Upper lobe of left lung (tissue), 6 donors: ENCODE measurements at regions not wholly inside any gene's neighbourhood (a gene's known extent, or its start where the extent isn't known, plus 50 kb on each side); places are given as distances from the start of the nearest gene placed in this dataset.

Experiments
- ATAC-seq, 2 donors: fragments of 200-7000 bp; cut with Tn5 transposase; one replicate each; pipeline ENCODE4 v1.9.1; 2022; ENCODE audit warnings: mild to moderate bottlenecking in 2 of 2, moderate library complexity in 2 of 2; ENCODE audit not compliant: low FRiP score in 2 of 2
- DNase-seq, 2 donors: peaks; one replicate each; pipeline ENCODE4 v3.0.0-alpha.2; 2019 to 2020
- H3K27ac ChIP-seq, 4 donors: fragments of 200-600 bp; sonication (generic); one replicate each; pipeline ENCODE4 v1.5.1; 2016 to 2019
- H3K27me3 ChIP-seq, 4 donors: fragments of 200-600 bp; sonication (generic); one replicate each; pipeline ENCODE4 v1.5.1; 2017 to 2019
- H3K36me3 ChIP-seq, 4 donors: fragments of 200-600 bp; sonication (generic); one replicate each; pipeline ENCODE4 v1.5.1; 2016 to 2019
- H3K4me1 ChIP-seq, 4 donors: fragments of 200-600 bp; sonication (generic); one replicate each; pipeline ENCODE4 v1.5.1; 2018 to 2019
- H3K4me3 ChIP-seq, 4 donors: fragments of 200-600 bp; sonication (generic); one replicate each; pipeline ENCODE4 v1.5.1; 2017 to 2019; ENCODE audit warnings: mild to moderate bottlenecking in 2 of 4, moderate library complexity in 1 of 4
- H3K9me3 ChIP-seq, 4 donors: fragments of 200-600 bp; sonication (generic); one replicate each; pipeline ENCODE4 v1.5.1; 2018 to 2019
- EP300 ChIP-seq, 4 donors: sonication (generic); formaldehyde crosslinking; IDR thresholded peaks; one replicate each; pipeline ENCODE4 v1.5.1; 2017; ENCODE audit warnings: antibody characterized with exemption in 4 of 4, control low read depth in 2 of 4
- POLR2A ChIP-seq, 4 donors: fragments of 450-650 bp; IDR thresholded peaks; one replicate each; pipeline ENCODE4 v1.5.1; 2016 to 2017; ENCODE audit warnings: antibody characterized with exemption in 4 of 4, mild to moderate bottlenecking in 2 of 4
- POLR2AphosphoS5 ChIP-seq, 2 donors: sonication (generic); formaldehyde crosslinking; IDR thresholded peaks; one replicate each; pipeline ENCODE4 v1.5.1; 2017; ENCODE audit warnings: antibody characterized with exemption in 2 of 2
- WGBS, 2 donors: methylation state at CpG; one replicate each; pipeline ENCODE4 v1.1.5; 2017 to 2018; 5-methylcytosine and 5-hydroxymethylcytosine counted together
- TF ChIP-seq, protein P1 (sequence below), 6 experiments: fragments of 450-650 bp in 4 of 6; fragments of 200-600 bp in 2 of 6; sonication (generic) in 2 of 6; IDR thresholded peaks; one replicate each; pipeline ENCODE4 v1.5.1; 2016 to 2019; ENCODE audit warnings: antibody characterized with exemption in 6 of 6
- donor health status: DM: no; HTN: no; CAD: no; lungs with moderate emphysema.
- donor health status: DM: no; HTN: yes; CAD: no; lungs with severe emphysema.

DNA sequence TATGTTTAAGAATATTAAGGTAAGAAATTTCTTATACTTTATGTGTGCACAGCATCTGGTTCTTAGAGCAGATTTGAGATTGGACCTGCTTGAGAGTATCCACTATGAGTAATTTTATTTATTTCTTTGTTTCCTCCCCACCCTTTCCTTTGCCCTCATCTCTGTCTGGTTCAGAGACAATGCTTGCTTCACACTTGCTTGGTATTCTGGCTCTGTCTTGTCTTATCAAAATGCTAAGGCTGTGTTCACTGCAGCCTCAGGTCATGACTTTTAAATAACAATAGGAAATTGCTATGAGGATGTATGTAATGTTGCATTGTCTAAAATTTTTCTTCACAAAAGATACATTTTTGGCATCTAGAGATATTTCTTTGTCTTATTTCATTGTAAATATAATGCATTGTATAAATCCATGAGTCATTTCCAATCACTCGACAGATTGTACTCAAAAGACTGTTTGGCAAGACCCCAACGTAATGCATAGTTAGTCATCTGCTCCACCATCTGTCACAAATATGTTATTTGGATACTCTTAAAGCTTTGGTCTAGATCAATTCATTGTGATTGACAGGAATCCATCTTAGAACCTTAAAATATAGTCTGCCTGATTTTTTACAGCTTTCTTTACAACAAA is 395.7 kb downstream of the AASDHPPT start:
- peaks cover 0 to 8% (median 3%) of the 10 kb centered on the region in 4 donors for H3K9me3 ChIP-seq
- DNase-seq (no peak), ATAC-seq (no peak)
- 57 to 65% methylated on average over 2 of the region's 2 CpGs for WGBS, 2 donors
- peak in 1 of 4 donors; percentile 46 for TF ChIP-seq EP300 (IDR thresholded peaks at IDR 0.05)
- TF ChIP-seq, protein P1, sequence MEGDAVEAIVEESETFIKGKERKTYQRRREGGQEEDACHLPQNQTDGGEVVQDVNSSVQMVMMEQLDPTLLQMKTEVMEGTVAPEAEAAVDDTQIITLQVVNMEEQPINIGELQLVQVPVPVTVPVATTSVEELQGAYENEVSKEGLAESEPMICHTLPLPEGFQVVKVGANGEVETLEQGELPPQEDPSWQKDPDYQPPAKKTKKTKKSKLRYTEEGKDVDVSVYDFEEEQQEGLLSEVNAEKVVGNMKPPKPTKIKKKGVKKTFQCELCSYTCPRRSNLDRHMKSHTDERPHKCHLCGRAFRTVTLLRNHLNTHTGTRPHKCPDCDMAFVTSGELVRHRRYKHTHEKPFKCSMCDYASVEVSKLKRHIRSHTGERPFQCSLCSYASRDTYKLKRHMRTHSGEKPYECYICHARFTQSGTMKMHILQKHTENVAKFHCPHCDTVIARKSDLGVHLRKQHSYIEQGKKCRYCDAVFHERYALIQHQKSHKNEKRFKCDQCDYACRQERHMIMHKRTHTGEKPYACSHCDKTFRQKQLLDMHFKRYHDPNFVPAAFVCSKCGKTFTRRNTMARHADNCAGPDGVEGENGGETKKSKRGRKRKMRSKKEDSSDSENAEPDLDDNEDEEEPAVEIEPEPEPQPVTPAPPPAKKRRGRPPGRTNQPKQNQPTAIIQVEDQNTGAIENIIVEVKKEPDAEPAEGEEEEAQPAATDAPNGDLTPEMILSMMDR (IDR thresholded peaks at IDR 0.05): no peak
- peak overlapping the region in 1 of 4 donors; percentile 3 for H3K27ac ChIP-seq
- no peaks in the 10 kb centered on the region for H3K27me3 ChIP-seq
- H3K4me1 ChIP-seq: peaks cover 0 to 10% (median 9%) of the 10 kb centered on the region in 4 donors
- no peaks in the 10 kb centered on the region for H3K36me3 ChIP-seq
- no peak overlapping the region for H3K4me3 ChIP-seq

- no peaks in the 10 kb centered on the region for H3K27me3 ChIP-seq
- no peaks in the 10 kb centered on the region for H3K36me3 ChIP-seq
- 85 to 88% methylated on average over 2 of the region's 2 CpGs for WGBS, 2 donors
- no peak for DNase-seq
- no peak for ATAC-seq
- H3K4me1 ChIP-seq: peaks cover 0 to 10% (median 9%) of the 10 kb centered on the region in 4 donors
- H3K27ac ChIP-seq: no peak overlapping the region
- TF ChIP-seq POLR2A (IDR thresholded peaks at IDR 0.05): no peak
- TF ChIP-seq, protein P1 (IDR thresholded peaks at IDR 0.05): no peak
- no peak overlapping the region for H3K4me3 ChIP-seq
- peaks cover 0 to 8% (median 3%) of the 10 kb centered on the region in 4 donors for H3K9me3 ChIP-seq
Observed at GRCh38 chr11:106474274-106474673, 396.8 kb downstream of the AASDHPPT start.

DNA sequence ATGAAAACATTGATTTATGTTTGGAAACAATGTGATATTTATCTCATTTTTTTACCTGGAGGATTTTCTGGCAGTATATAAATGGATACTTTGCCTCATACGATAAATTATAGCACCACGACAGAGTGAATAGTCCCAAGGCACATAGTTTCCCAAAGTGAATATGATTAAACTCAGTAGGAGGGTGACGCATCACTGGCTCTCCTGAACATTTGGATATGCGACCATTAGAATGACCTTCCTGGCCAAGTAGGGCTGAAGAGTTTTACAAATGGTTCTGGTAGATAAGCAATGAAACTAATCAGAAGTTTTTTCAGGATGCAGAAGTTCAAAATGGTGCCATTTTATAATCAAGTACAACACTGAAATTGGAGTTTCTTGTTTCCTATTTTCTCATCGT is 397.7 kb downstream of the AASDHPPT start:
- ATAC-seq: no peak
- Histone ChIP-seq H3K27ac (no peak overlapping the region), H3K9me3 (peaks cover 0 to 8% (median 3%) of the 10 kb centered on the region in 4 donors), H3K4me3 (no peak overlapping the region), H3K4me1 (peaks cover 0 to 10% (median 9%) of the 10 kb centered on the region in 4 donors), H3K27me3 (no peaks in the 10 kb centered on the region), H3K36me3 (no peaks in the 10 kb centered on the region)
- WGBS, 2 donors: 93 to 94% methylated on average over 5 of the region's 5 CpGs
- TF ChIP-seq POLR2AphosphoS5 (IDR thresholded peaks at IDR 0.05) (no peak), POLR2A (IDR thresholded peaks at IDR 0.05) (no peak)
- DNase-seq: no peak

- H3K27me3 ChIP-seq: no peaks in the 10 kb centered on the region
- H3K4me1 ChIP-seq: no peaks in the 10 kb centered on the region
- no peak overlapping the region for H3K4me3 ChIP-seq
- no peak overlapping the region for H3K27ac ChIP-seq
- TF ChIP-seq POLR2A (IDR thresholded peaks at IDR 0.05) (no peak), POLR2AphosphoS5 (IDR thresholded peaks at IDR 0.05) (no peak), EP300 (IDR thresholded peaks at IDR 0.05) (no peak)
- TF ChIP-seq, protein P1 (IDR thresholded peaks at IDR 0.05): no peak
- WGBS, 2 donors: 86% methylated on average over 1 of the region's 1 CpG
- DNase-seq: no peak
- no peak for ATAC-seq
- no peaks in the 10 kb centered on the region for H3K36me3 ChIP-seq
- peaks cover 0 to 8% (median 3%) of the 10 kb centered on the region in 4 donors for H3K9me3 ChIP-seq
Observed at GRCh38 chr11:106477776-106478175, 400.3 kb downstream of the AASDHPPT start.

- H3K36me3 ChIP-seq: no peaks in the 10 kb centered on the region
- H3K27ac ChIP-seq: no peak overlapping the region
Observed at GRCh38 chr11:106479646-106480045, 402.2 kb downstream of the AASDHPPT start.

More at GRCh38 chr11:106479646-106480045, 402.2 kb downstream of the AASDHPPT start:
- no peak for TF ChIP-seq POLR2AphosphoS5 (IDR thresholded peaks at IDR 0.05)
- no peak for TF ChIP-seq EP300 (IDR thresholded peaks at IDR 0.05)
- TF ChIP-seq, protein P1 (IDR thresholded peaks at IDR 0.05): no peak
- no peak for TF ChIP-seq POLR2A (IDR thresholded peaks at IDR 0.05)
- 64 to 65% methylated on average over 3 of the region's 3 CpGs for WGBS, 2 donors
- Histone ChIP-seq H3K4me3 (no peak overlapping the region), H3K9me3 (peaks cover 0 to 3% (median under 1%) of the 10 kb centered on the region in 4 donors), H3K27me3 (no peaks in the 10 kb centered on the region), H3K4me1 (no peaks in the 10 kb centered on the region)
- no peak for DNase-seq
- ATAC-seq: no peak
